Peyer's patch (tissue), 4 donors: ENCODE measurements at regions not wholly inside any gene's neighbourhood (a gene's known extent, or its start where the extent isn't known, plus 50 kb on each side); places are given as distances from the start of the nearest gene placed in this dataset.

Source experiments
- POLR2A ChIP-seq, 2 donors: fragments of 450-650 bp; IDR thresholded peaks; one replicate each; pipeline ENCODE4 v1.5.1; 2017; ENCODE audit warnings: antibody characterized with exemption in 2 of 2, mild to moderate bottlenecking in 2 of 2, moderate library complexity in 2 of 2
- TF ChIP-seq, protein P1 (sequence below), 6 experiments: fragments of 450-650 bp in 4 of 6; fragments of 200-600 bp in 2 of 6; sonication (generic) in 1 of 6; IDR thresholded peaks; one replicate each; pipeline ENCODE4 v1.5.1; 2017 to 2019; ENCODE audit warnings: antibody characterized with exemption in 6 of 6, mild to moderate bottlenecking in 3 of 6, moderate library complexity in 1 of 6

DNA sequence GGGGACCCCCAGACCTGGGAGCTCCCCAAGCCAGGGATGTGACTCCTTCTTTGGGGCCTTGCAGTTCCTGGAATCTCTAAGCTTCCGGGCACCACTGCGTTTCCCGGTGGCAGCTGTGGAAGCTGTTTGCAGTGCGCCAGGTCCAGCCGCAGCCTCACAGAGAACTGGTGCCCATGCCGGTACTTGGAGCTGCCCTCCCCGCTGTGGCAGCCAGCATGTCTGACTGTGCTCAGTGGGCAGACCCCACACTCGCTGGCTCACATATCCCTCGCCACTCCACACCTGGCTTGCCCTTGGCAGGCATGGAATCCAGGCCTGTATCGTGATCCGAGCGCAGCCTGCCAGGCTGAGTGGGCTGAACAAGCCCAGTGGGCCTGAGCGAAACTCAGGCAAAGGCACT lies 753.2 kb upstream of the PCDH20 start:
- TF ChIP-seq, protein P1, sequence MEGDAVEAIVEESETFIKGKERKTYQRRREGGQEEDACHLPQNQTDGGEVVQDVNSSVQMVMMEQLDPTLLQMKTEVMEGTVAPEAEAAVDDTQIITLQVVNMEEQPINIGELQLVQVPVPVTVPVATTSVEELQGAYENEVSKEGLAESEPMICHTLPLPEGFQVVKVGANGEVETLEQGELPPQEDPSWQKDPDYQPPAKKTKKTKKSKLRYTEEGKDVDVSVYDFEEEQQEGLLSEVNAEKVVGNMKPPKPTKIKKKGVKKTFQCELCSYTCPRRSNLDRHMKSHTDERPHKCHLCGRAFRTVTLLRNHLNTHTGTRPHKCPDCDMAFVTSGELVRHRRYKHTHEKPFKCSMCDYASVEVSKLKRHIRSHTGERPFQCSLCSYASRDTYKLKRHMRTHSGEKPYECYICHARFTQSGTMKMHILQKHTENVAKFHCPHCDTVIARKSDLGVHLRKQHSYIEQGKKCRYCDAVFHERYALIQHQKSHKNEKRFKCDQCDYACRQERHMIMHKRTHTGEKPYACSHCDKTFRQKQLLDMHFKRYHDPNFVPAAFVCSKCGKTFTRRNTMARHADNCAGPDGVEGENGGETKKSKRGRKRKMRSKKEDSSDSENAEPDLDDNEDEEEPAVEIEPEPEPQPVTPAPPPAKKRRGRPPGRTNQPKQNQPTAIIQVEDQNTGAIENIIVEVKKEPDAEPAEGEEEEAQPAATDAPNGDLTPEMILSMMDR (IDR thresholded peaks at IDR 0.05), result no peak
- no peak for TF ChIP-seq POLR2A (IDR thresholded peaks at IDR 0.05)
